VCaP (cell line): ENCODE measurements at regions not wholly inside any gene's neighbourhood (a gene's known extent, or its start where the extent isn't known, plus 50 kb on each side); places are given as distances from the start of the nearest gene placed in this dataset.
"Not testable (repeated sequence)": the region's sequence is repeated elsewhere in the genome, so short reads cannot be mapped to it uniquely, and the experiment has no call there.

Source experiments
- H3K27ac ChIP-seq: fragments of 450-650 bp; 2 replicates; pipeline ENCODE4 v1.5.1; 2017
- CTCF ChIP-seq: fragments of 450-650 bp; conservative IDR thresholded peaks from 2 replicates; pipeline ENCODE4 v1.5.1; 2017; ENCODE audit warnings: mild to moderate bottlenecking, moderate library complexity

- no peak for TF ChIP-seq CTCF
- no peak overlapping the region for H3K27ac ChIP-seq
These were observed 117.3 kb upstream of the LPCAT1 start for GRCh38 chr5:1641041-1641440.

- no peak for TF ChIP-seq CTCF
- no peak overlapping the region for H3K27ac ChIP-seq
These were observed 116.7 kb upstream of the LPCAT1 start for GRCh38 chr5:1640421-1640881.

DNA sequence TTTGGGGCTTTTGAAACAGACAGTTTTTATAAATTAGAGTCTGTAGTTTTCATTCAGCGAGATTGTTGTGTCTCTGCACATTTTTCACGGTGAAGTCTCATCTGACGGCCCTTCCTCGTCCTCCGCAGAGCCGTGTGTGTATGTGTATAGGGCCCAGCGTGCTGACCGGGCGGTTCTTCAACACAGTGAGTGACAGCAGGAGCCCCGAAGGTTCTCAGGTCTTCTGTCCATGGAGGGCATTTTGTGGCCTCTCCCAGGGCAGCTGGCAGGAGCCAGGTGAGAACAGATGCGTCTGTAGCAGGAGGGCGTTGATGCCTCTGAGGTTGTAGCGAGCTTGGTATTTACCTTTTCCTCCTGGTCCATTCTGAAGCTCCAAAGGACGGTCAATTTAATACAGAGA, 116.0 kb upstream of the LPCAT1 start:
- H3K27ac ChIP-seq: no peak overlapping the region
- no peak for TF ChIP-seq CTCF

GRCh38 chr5:1638658-1639400, 115.1 kb upstream of the LPCAT1 start:
- no peak overlapping the region for H3K27ac ChIP-seq
- TF ChIP-seq CTCF: no peak

GRCh38 chr5:1637639-1638481, 114.1 kb upstream of the LPCAT1 start:
- H3K27ac ChIP-seq: no peak overlapping the region
- no peak for TF ChIP-seq CTCF

- no peak for TF ChIP-seq CTCF
- H3K27ac ChIP-seq: no peak overlapping the region
These were observed 113.3 kb upstream of the LPCAT1 start for GRCh38 chr5:1636981-1637638.

- not testable (repeated sequence) for H3K27ac ChIP-seq
These were observed 112.5 kb upstream of the LPCAT1 start for GRCh38 chr5:1636208-1636770.

DNA sequence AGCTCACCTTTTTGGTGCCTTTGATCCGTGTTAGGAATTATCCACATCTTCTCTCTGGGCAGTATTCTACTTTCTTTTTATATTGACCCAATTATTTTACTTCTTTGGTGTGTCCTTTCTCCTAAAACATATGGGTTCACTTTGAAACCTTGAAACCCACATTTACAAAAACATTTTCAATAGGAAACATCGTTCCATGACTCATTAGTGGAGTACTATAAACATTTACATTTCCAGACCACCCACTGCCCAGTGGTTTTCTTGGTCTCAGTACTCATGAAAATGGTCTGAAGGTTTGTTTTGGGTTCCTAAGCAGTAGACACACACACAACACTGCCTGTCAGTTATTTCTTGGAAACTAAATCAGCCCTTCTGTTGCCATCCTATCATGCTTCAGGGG, 111.7 kb upstream of the LPCAT1 start:
- not testable (repeated sequence) for H3K27ac ChIP-seq
